Pulmonary artery endothelial cell (primary cell): ENCODE measurements at regions not wholly inside any gene's neighbourhood (a gene's known extent, or its start where the extent isn't known, plus 50 kb on each side); places are given as distances from the start of the nearest gene placed in this dataset.
"Not testable (repeated sequence)": the region's sequence is repeated elsewhere in the genome, so short reads cannot be mapped to it uniquely, and the experiment has no call there.

ENCODE experiments used
- DNase-seq: peaks from one replicate; pipeline ENCODE4 v3.0.0-alpha.2; 2011; ENCODE audit warnings: low read depth, low spot score

- no peak for DNase-seq
These were observed 198.4 kb upstream of the ATXN7L3B start for GRCh38 chr12:74339211-74339610.

GRCh38 chr12:74349925-74350324, 187.7 kb upstream of the ATXN7L3B start:
- DNase-seq = no peak

- no peak for DNase-seq
These were observed 172.3 kb upstream of the ATXN7L3B start for GRCh38 chr12:74365178-74365964.

GRCh38 chr12:74370608-74371216, 166.9 kb upstream of the ATXN7L3B start:
- no peak for DNase-seq

GRCh38 chr12:74379114-74379513, 158.5 kb upstream of the ATXN7L3B start:
- DNase-seq = no peak

- no peak for DNase-seq
These were observed 155.7 kb upstream of the ATXN7L3B start for GRCh38 chr12:74381958-74382357.

- DNase-seq = no peak
These were observed 154.7 kb upstream of the ATXN7L3B start for GRCh38 chr12:74382983-74383382.

- no peak for DNase-seq
These were observed 146.4 kb upstream of the ATXN7L3B start for GRCh38 chr12:74391283-74391682.

GRCh38 chr12:74393272-74393671, 144.4 kb upstream of the ATXN7L3B start:
- no peak for DNase-seq

- no peak for DNase-seq
These were observed 143.0 kb upstream of the ATXN7L3B start for GRCh38 chr12:74394647-74395046.

- no peak for DNase-seq
These were observed 136.6 kb upstream of the ATXN7L3B start for GRCh38 chr12:74401035-74401434.

- no peak for DNase-seq
These were observed 135.7 kb upstream of the ATXN7L3B start for GRCh38 chr12:74401966-74402365.

GRCh38 chr12:74403221-74403470, 134.5 kb upstream of the ATXN7L3B start:
- not testable (repeated sequence) for DNase-seq

- DNase-seq = no peak
These were observed 129.0 kb upstream of the ATXN7L3B start for GRCh38 chr12:74408601-74409166.

GRCh38 chr12:74412606-74413230, 124.9 kb upstream of the ATXN7L3B start:
- no peak for DNase-seq

GRCh38 chr12:74415633-74416032, 122.0 kb upstream of the ATXN7L3B start:
- DNase-seq = no peak

GRCh38 chr12:74418573-74418972, 119.1 kb upstream of the ATXN7L3B start:
- no peak for DNase-seq

- no peak for DNase-seq
These were observed 112.9 kb upstream of the ATXN7L3B start for GRCh38 chr12:74424778-74425177.

GRCh38 chr12:74426091-74426490, 111.5 kb upstream of the ATXN7L3B start:
- DNase-seq = no peak

GRCh38 chr12:74429535-74429934, 108.1 kb upstream of the ATXN7L3B start:
- no peak for DNase-seq

- no peak for DNase-seq
These were observed 105.8 kb upstream of the ATXN7L3B start for GRCh38 chr12:74431801-74432200.

GRCh38 chr12:74440469-74440868, 97.2 kb upstream of the ATXN7L3B start:
- no peak for DNase-seq

- DNase-seq = no peak
These were observed 95.8 kb upstream of the ATXN7L3B start for GRCh38 chr12:74441872-74442271.
